K562 (cell line): ENCODE measurements at regions not wholly inside any gene's neighbourhood (a gene's known extent, or its start where the extent isn't known, plus 50 kb on each side); places are given as distances from the start of the nearest gene placed in this dataset.

Source experiments
- BMI1 ChIP-seq: fragments of 150-350 bp; IDR thresholded peaks from 2 replicates; pipeline ENCODE4 v1.6.1; 2014; ENCODE audit warnings: low read length
- FOXA1 ChIP-seq: fragments of 450-650 bp; IDR thresholded peaks from 2 replicates; pipeline ENCODE4 v1.6.1; 2016; ENCODE audit warnings: mild to moderate bottlenecking, borderline replicate concordance
- GTF3C2 ChIP-seq: IDR thresholded peaks from 3 replicates; pipeline ENCODE4 v1.6.1; 2011; ENCODE audit warnings: borderline replicate concordance, mild to moderate bottlenecking, moderate library complexity; ENCODE audit not compliant: insufficient read length; ENCODE audit errors: extremely low read depth
- HMGXB4 ChIP-seq: sonication (generic); formaldehyde crosslinking; IDR thresholded peaks from 2 replicates; pipeline ENCODE4 v1.8.1; 2023; ENCODE audit warnings: mild to moderate bottlenecking, missing genetic modification reagents
- MAFG ChIP-seq: fragments of 450-650 bp; conservative IDR thresholded peaks from 2 replicates; pipeline ENCODE4 v1.6.1; 2016; ENCODE audit warnings: missing genetic modification characterization, missing compliant biosample characterization
- NR4A1 ChIP-seq, 2 experiments: fragments of 250-450 bp in 1 of 2; fragments of 450-650 bp in 1 of 2; sonication (Bioruptor Pico) in 1 of 2; IDR thresholded peaks; 2 replicates each; pipeline versions ENCODE4 v1.4.0 to v1.6.1; 2016 to 2020; ENCODE audit warnings: mild to moderate bottlenecking in 2 of 2, missing compliant biosample characterization in 1 of 2, missing genetic modification characterization in 1 of 2, moderate library complexity in 1 of 2
- PCBP2 ChIP-seq: fragments of 200-400 bp; formaldehyde crosslinking; IDR thresholded peaks from 2 replicates; pipeline ENCODE4 v1.6.1; 2018; ENCODE audit warnings: low read length, low read depth, mild to moderate bottlenecking, moderate library complexity; ENCODE audit not compliant: poor library complexity, severe bottlenecking
- PTBP1 ChIP-seq: fragments of 200-400 bp; formaldehyde crosslinking; IDR thresholded peaks from 2 replicates; pipeline ENCODE4 v1.6.1; 2017; ENCODE audit warnings: low read depth, low read length
- SMAD3 ChIP-seq: fragments of 450-650 bp; formaldehyde crosslinking; conservative IDR thresholded peaks from 2 replicates; pipeline ENCODE4 v1.4.0; 2020; ENCODE audit warnings: mild to moderate bottlenecking
- TAF9B ChIP-seq: fragments of 450-650 bp; IDR thresholded peaks from 2 replicates; pipeline ENCODE4 v1.6.1; 2018; ENCODE audit warnings: mild to moderate bottlenecking; ENCODE audit not compliant: partially characterized antibody
- TFAM ChIP-seq: fragments of 250-450 bp; sonication (Bioruptor Pico); conservative IDR thresholded peaks from 2 replicates; pipeline ENCODE4 v1.5.0; 2021; ENCODE audit warnings: mild to moderate bottlenecking, moderate library complexity
- ZBTB8A ChIP-seq: fragments of 450-650 bp; IDR thresholded peaks from 2 replicates; pipeline ENCODE4 v1.6.1; 2018; ENCODE audit warnings: mild to moderate bottlenecking, moderate library complexity; ENCODE audit not compliant: partially characterized antibody
- ZNF347 ChIP-seq: fragments of 450-650 bp; formaldehyde crosslinking; IDR thresholded peaks from 2 replicates; pipeline ENCODE4 v1.4.0; 2020; ENCODE audit warnings: low read depth, mild to moderate bottlenecking, moderate library complexity
- ZNF644 ChIP-seq: fragments of 200-800 bp; sonication (Bioruptor generic); IDR thresholded peaks from 2 replicates; pipeline ENCODE4 v1.6.1; 2016; ENCODE audit warnings: low read depth, missing genetic modification characterization, missing compliant biosample characterization
- TF ChIP-seq, protein P1 (sequence below): fragments of 250-450 bp; sonication (Bioruptor Pico); IDR thresholded peaks from 2 replicates; pipeline ENCODE4 v1.4.0; 2020; ENCODE audit warnings: mild to moderate bottlenecking

DNA sequence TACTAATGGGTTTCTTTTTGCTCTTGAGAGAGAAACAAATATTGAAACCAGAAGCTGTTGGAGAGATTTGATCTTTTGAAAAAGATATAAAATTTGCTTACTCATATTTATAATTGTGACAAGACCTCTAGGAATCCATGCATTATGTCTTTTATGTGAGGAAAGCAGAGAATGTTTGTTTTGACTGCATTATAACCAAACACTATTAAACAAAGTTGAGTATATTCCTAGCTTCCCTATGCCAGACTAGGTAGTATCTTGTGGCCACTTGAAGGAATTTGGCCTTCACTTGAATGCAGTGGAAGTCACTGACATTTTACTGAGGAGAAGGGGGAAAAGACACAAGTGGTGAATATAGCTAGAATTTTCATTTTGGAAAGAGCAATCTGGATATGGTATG lies 521.8 kb upstream of the ZEB2 start (continued):
- TF ChIP-seq, protein P1, sequence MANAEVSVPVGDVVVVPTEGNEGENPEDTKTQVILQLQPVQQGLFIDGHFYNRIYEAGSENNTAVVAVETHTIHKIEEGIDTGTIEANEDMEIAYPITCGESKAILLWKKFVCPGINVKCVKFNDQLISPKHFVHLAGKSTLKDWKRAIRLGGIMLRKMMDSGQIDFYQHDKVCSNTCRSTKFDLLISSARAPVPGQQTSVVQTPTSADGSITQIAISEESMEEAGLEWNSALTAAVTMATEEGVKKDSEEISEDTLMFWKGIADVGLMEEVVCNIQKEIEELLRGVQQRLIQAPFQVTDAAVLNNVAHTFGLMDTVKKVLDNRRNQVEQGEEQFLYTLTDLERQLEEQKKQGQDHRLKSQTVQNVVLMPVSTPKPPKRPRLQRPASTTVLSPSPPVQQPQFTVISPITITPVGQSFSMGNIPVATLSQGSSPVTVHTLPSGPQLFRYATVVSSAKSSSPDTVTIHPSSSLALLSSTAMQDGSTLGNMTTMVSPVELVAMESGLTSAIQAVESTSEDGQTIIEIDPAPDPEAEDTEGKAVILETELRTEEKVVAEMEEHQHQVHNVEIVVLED (CRISPR knock-in tag) = no peak
- no peak for TF ChIP-seq TFAM (CRISPR knock-in tag)
- TF ChIP-seq MAFG (tag) = no peak
- no peak for TF ChIP-seq NR4A1 (CRISPR knock-in tag; IDR thresholded peaks at IDR 0.05)
- no peak for TF ChIP-seq NR4A1 (tag; IDR thresholded peaks at IDR 0.05)
- no peak for TF ChIP-seq TAF9B
- no peak for TF ChIP-seq HMGXB4 (CRISPR knock-in tag)
- TF ChIP-seq ZBTB8A = no peak
- TF ChIP-seq PTBP1 = no peak
- TF ChIP-seq SMAD3 = no peak
- TF ChIP-seq GTF3C2 = no peak
- TF ChIP-seq ZNF644 = no peak
- TF ChIP-seq PCBP2 = no peak
- no peak for TF ChIP-seq FOXA1
- no peak for TF ChIP-seq ZNF347 (CRISPR knock-in tag)
- TF ChIP-seq BMI1 = no peak
